Neural cell (in vitro differentiated cells): ENCODE measurements at regions not wholly inside any gene's neighbourhood (a gene's known extent, or its start where the extent isn't known, plus 50 kb on each side); places are given as distances from the start of the nearest gene placed in this dataset.

ENCODE experiments used
- H2AFZ ChIP-seq: fragments of 200-600, 300-800 bp; sonication (generic), shearing (Covaris generic); 2 replicates; pipeline ENCODE4 v1.6.0; 2014; ENCODE audit warnings: low read depth, mild to moderate bottlenecking, antibody characterized with exemption, low read length, moderate library complexity
- H3F3A ChIP-seq: fragments of 200-600 bp; shearing (Covaris generic); 2 replicates; pipeline ENCODE4 v1.6.1; 2016; ENCODE audit warnings: mild to moderate bottlenecking, moderate library complexity, mixed read lengths, antibody characterized with exemption, low read length; ENCODE audit not compliant: insufficient read depth, poor library complexity, severe bottlenecking
- H3K27ac ChIP-seq: fragments of 200-600, 300-800 bp; sonication (generic), shearing (Covaris generic); 2 replicates; pipeline ENCODE4 v1.5.1; 2014; ENCODE audit warnings: mild to moderate bottlenecking, low read length, moderate library complexity
- H3K27me3 ChIP-seq: fragments of 300-800, 200-600 bp; sonication (generic), shearing (Covaris generic); 2 replicates; pipeline ENCODE4 v1.6.0; 2014; ENCODE audit warnings: mild to moderate bottlenecking, low read depth, low read length, moderate library complexity; ENCODE audit not compliant: insufficient read depth
- H3K36me3 ChIP-seq: fragments of 300-800, 200-600 bp; sonication (generic), shearing (Covaris generic); 2 replicates; pipeline ENCODE4 v1.5.1; 2014; ENCODE audit warnings: mild to moderate bottlenecking, antibody characterized with exemption, low read length, moderate library complexity; ENCODE audit not compliant: insufficient read depth
- H3K4me2 ChIP-seq: fragments of 300-800, 200-600 bp; sonication (generic), shearing (Covaris generic); 2 replicates; pipeline ENCODE4 v1.6.0; 2014; ENCODE audit warnings: mild to moderate bottlenecking, low read length
- H3K4me3 ChIP-seq: fragments of 300-800, 200-600 bp; sonication (generic), shearing (Covaris generic); 2 replicates; pipeline ENCODE4 v1.5.1; 2014; ENCODE audit warnings: mild to moderate bottlenecking, low read length, moderate library complexity
- H3K79me2 ChIP-seq: fragments of 200-600 bp; shearing (Covaris generic); replicated peaks from 2 replicates; pipeline ENCODE4 v1.6.0; 2014; ENCODE audit warnings: mild to moderate bottlenecking, low read length, moderate library complexity; ENCODE audit not compliant: insufficient read depth
- H3K9ac ChIP-seq: fragments of 300-800, 200-600 bp; sonication (generic), shearing (Covaris generic); 2 replicates; pipeline ENCODE4 v1.6.1; 2016; ENCODE audit warnings: mild to moderate bottlenecking, low read length, mixed read lengths
- H3K9me2 ChIP-seq: fragments of 200-600 bp; shearing (Covaris generic); 2 replicates; pipeline ENCODE4 v1.6.1; 2016; ENCODE audit warnings: mild to moderate bottlenecking, low read length, mixed read lengths; ENCODE audit not compliant: insufficient read depth
- H3K9me3 ChIP-seq: fragments of 200-600, 300-800 bp; sonication (generic), shearing (Covaris generic); 2 replicates; pipeline ENCODE4 v1.6.1; 2016; ENCODE audit warnings: mild to moderate bottlenecking, mixed run types, low read length, moderate library complexity, mixed read lengths
- H4K20me1 ChIP-seq: fragments of 200-600 bp; shearing (Covaris generic); 2 replicates; pipeline ENCODE4 v1.6.1; 2016; ENCODE audit warnings: mild to moderate bottlenecking, mixed run types; ENCODE audit not compliant: insufficient read depth
- CTCF ChIP-seq: fragments of 450-650 bp; IDR thresholded peaks from 2 replicates; pipeline ENCODE4 v1.5.1; 2014; ENCODE audit warnings: antibody characterized with exemption, mild to moderate bottlenecking, moderate library complexity; ENCODE audit not compliant: poor library complexity, severe bottlenecking
- EP300 ChIP-seq: fragments of 450-650 bp; conservative IDR thresholded peaks from 2 replicates; pipeline ENCODE4 v1.6.1; 2014; ENCODE audit warnings: antibody characterized with exemption, mild to moderate bottlenecking, moderate library complexity; ENCODE audit not compliant: poor library complexity, severe bottlenecking
- EZH2 ChIP-seq: fragments of 200-600, 300-800 bp; shearing (Covaris generic), sonication (generic); IDR thresholded peaks from 2 replicates; pipeline ENCODE4 v1.6.1; 2014; ENCODE audit warnings: antibody characterized with exemption, low read length, borderline replicate concordance, mild to moderate bottlenecking; ENCODE audit not compliant: insufficient read depth, poor library complexity, severe bottlenecking
- MXI1 ChIP-seq: fragments of 450-650 bp; conservative IDR thresholded peaks from 2 replicates; pipeline ENCODE4 v1.6.1; 2014; ENCODE audit warnings: antibody characterized with exemption, mild to moderate bottlenecking; ENCODE audit not compliant: poor library complexity, severe bottlenecking
- POLR2AphosphoS5 ChIP-seq: IDR thresholded peaks from 2 replicates; pipeline ENCODE4 v1.6.1; 2012
- RAD21 ChIP-seq: fragments of 450-650 bp; conservative IDR thresholded peaks from 2 replicates; pipeline ENCODE4 v1.6.1; 2014; ENCODE audit warnings: antibody characterized with exemption, mild to moderate bottlenecking, moderate library complexity
- REST ChIP-seq: IDR thresholded peaks from 2 replicates; pipeline ENCODE4 v1.6.1; 2012; ENCODE audit warnings: borderline replicate concordance
- SMC3 ChIP-seq: fragments of 450-650 bp; conservative IDR thresholded peaks from 2 replicates; pipeline ENCODE4 v1.6.1; 2014; ENCODE audit warnings: antibody characterized with exemption, mild to moderate bottlenecking, moderate library complexity; ENCODE audit not compliant: poor library complexity
- TAF1 ChIP-seq: IDR thresholded peaks from 2 replicates; pipeline ENCODE4 v1.6.1; 2012; ENCODE audit warnings: low read depth

GRCh38 chr21:28229814-28230213 lies 762.9 kb downstream of the LTN1 start:
- H2AFZ ChIP-seq: no peak overlapping the region
- H3K27me3 ChIP-seq: no peaks in the 10 kb centered on the region
- TF ChIP-seq TAF1 (no peak), EP300 (no peak), MXI1 (no peak), CTCF (no peak), POLR2AphosphoS5 (no peak)
- H3K9me2 ChIP-seq: no peaks in the 10 kb centered on the region
- H3K9ac ChIP-seq: no peak overlapping the region
- H3K4me2 ChIP-seq: no peak overlapping the region
- no peak overlapping the region for H3K27ac ChIP-seq
- no peaks in the 10 kb centered on the region for H3K36me3 ChIP-seq
- H4K20me1 ChIP-seq: no peaks in the 10 kb centered on the region
- H3K79me2 ChIP-seq: no peaks in the 10 kb centered on the region
- H3K9me3 ChIP-seq: no peaks in the 10 kb centered on the region
- no peaks in the 10 kb centered on the region for H3F3A ChIP-seq
- H3K4me3 ChIP-seq: no peak overlapping the region

- Histone ChIP-seq H3K4me2 (no peak overlapping the region), H3K9ac (no peak overlapping the region), H3K79me2 (no peaks in the 10 kb centered on the region), H3K27me3 (no peaks in the 10 kb centered on the region), H3K9me3 (no peaks in the 10 kb centered on the region), H3K9me2 (no peaks in the 10 kb centered on the region), H3K27ac (no peak overlapping the region), H3F3A (no peaks in the 10 kb centered on the region), H3K4me3 (no peak overlapping the region), H2AFZ (no peak overlapping the region), H4K20me1 (no peaks in the 10 kb centered on the region), H3K36me3 (no peaks in the 10 kb centered on the region)
- TF ChIP-seq RAD21 (no peak), TAF1 (no peak), EZH2 (no peak), CTCF (no peak), POLR2AphosphoS5 (no peak), REST (no peak), MXI1 (no peak), EP300 (no peak), SMC3 (no peak)
These were observed 764.1 kb downstream of the LTN1 start for GRCh38 chr21:28228636-28228995.
